Kidney (tissue), 13 donors: ENCODE measurements at regions not wholly inside any gene's neighbourhood (a gene's known extent, or its start where the extent isn't known, plus 50 kb on each side); places are given as distances from the start of the nearest gene placed in this dataset.

Experiments used
- DNase-seq, 5 donors: peaks; one replicate each; pipeline ENCODE4 v3.0.0-alpha.2; 2013 to 2020
- FAIRE-seq: peaks from 2 replicates; lab custom pipeline; 2012; peaks lifted over from hg19 to GRCh38; lab: Jason Lieb, UNC
- H3K27ac ChIP-seq, 2 donors: one replicate each; pipeline ENCODE4 v1.7.0; 2013; ENCODE audit warnings: low read depth in 2 of 2, low read length in 2 of 2, inconsistent platforms in 1 of 2
- H3K27me3 ChIP-seq: one replicate; pipeline ENCODE4 v1.7.1; 2013; ENCODE audit warnings: low read length, inconsistent platforms; ENCODE audit not compliant: control insufficient read depth, insufficient read depth
- H3K36me3 ChIP-seq, 3 donors: one replicate each; pipeline versions ENCODE4 v1.7.0 to v1.7.1; 2013; ENCODE audit warnings: low read length in 3 of 3, control low read depth in 1 of 3, inconsistent platforms in 1 of 3; ENCODE audit not compliant: insufficient read depth in 3 of 3, control insufficient read depth in 2 of 3
- H3K4me1 ChIP-seq, 3 donors: one replicate each; pipeline versions ENCODE4 v1.7.0 to v1.7.1; 2013; ENCODE audit warnings: low read length in 3 of 3, inconsistent platforms in 1 of 3, low read depth in 1 of 3; ENCODE audit not compliant: control insufficient read depth in 2 of 3, insufficient read depth in 2 of 3
- H3K4me3 ChIP-seq, 3 donors: one replicate each; pipeline versions ENCODE4 v1.7.0 to v1.8.1; 2013; ENCODE audit warnings: low read length in 3 of 3, control low read depth in 1 of 3, inconsistent platforms in 1 of 3
- H3K9ac ChIP-seq, 3 donors: one replicate each; pipeline versions ENCODE4 v1.7.0 to v1.7.1; 2013; ENCODE audit warnings: low read length in 3 of 3, control low read depth in 1 of 3, inconsistent platforms in 1 of 3
- H3K9me3 ChIP-seq, 3 donors: one replicate each; pipeline versions ENCODE4 v1.7.0 to v1.7.1; 2013; ENCODE audit warnings: low read length in 3 of 3, control low read depth in 1 of 3, inconsistent platforms in 1 of 3; ENCODE audit not compliant: control insufficient read depth in 2 of 3, insufficient read depth in 1 of 3
- intact Hi-C: fragments of 100-400 bp; cut with DNase I; formaldehyde crosslinking; loops from one replicate; pipeline ENCODE4 v1.11.1; 2022
- TF ChIP-seq, protein P1 (sequence below): IDR thresholded peaks from 3 replicates; pipeline ENCODE4 v1.5.1; 2012; ENCODE audit warnings: mild to moderate bottlenecking, moderate library complexity, borderline replicate concordance; ENCODE audit not compliant: insufficient read depth; ENCODE audit errors: extremely low read depth
- donor health status: control.
- donor health status: control.
- donor health status: control.
- donor health status: control.
- donor health status: control.
- donor health status: DM: yes; HTN: yes; CAD: no.
- donor health status: Normal renal cell carcinoma (clear cell type).

DNA sequence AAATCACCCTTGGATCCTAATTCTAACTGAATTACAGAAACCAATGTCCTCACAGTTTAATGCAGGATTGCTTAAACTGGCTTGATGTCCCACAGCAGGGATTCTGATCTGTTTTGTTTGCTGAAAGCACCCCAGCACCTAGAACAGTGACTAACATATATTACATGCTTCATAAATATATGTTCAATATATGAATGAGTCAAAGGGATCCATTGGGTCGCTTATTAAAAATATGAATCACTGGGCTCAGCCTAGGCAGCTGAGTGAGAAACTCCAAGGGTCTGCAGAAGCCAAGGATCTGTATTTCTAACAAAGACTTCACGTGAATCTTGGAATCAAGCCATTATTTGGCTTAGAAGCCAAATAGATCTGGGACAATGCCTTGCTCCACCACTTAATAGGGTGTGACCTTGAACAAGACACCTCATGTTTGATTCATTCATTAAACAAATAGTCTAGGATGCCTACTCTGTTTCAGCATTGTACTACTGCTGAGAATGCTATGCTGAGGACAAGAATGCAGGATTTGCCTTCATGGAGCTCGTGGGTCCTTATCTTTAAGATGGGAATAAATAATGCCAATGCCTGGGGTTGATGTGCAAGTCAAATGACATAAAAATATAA, 103.4 kb upstream of the DLX6 start:
- FAIRE-seq, result no peak
- TF ChIP-seq, protein P1, sequence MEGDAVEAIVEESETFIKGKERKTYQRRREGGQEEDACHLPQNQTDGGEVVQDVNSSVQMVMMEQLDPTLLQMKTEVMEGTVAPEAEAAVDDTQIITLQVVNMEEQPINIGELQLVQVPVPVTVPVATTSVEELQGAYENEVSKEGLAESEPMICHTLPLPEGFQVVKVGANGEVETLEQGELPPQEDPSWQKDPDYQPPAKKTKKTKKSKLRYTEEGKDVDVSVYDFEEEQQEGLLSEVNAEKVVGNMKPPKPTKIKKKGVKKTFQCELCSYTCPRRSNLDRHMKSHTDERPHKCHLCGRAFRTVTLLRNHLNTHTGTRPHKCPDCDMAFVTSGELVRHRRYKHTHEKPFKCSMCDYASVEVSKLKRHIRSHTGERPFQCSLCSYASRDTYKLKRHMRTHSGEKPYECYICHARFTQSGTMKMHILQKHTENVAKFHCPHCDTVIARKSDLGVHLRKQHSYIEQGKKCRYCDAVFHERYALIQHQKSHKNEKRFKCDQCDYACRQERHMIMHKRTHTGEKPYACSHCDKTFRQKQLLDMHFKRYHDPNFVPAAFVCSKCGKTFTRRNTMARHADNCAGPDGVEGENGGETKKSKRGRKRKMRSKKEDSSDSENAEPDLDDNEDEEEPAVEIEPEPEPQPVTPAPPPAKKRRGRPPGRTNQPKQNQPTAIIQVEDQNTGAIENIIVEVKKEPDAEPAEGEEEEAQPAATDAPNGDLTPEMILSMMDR, result no peak
- no peaks in the 10 kb centered on the region for H3K27me3 ChIP-seq
- intact Hi-C loops, result no loop called here
- no peak for DNase-seq
- H3K9ac ChIP-seq, result no peak overlapping the region
- H3K27ac ChIP-seq, result no peak overlapping the region
- no peaks in the 10 kb centered on the region for H3K4me1 ChIP-seq
- H3K36me3 ChIP-seq, result no peaks in the 10 kb centered on the region
- no peak overlapping the region for H3K4me3 ChIP-seq
- H3K9me3 ChIP-seq, result no peaks in the 10 kb centered on the region

DNA sequence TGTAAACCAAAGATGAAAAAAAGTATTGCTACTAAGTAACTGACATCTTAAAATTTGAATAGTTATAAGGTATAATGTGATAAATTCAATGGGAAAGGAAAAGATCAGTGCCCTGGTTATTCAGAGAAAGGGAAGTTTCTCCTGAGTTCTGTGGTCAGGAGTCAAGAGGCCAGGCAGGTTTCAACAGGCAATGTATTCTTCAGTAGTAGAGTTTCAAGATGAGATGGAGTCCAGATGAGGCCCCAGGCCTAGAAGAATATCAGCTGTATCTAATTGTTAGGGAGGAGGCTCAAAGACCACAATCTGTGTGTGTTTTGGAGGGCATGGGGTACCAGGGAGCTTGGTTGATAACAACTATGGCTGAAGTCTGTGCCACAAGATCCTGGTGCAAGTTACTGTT, 101.4 kb upstream of the DLX6 start:
- H3K36me3 ChIP-seq, result no peaks in the 10 kb centered on the region
- no peaks in the 10 kb centered on the region for H3K4me1 ChIP-seq
- H3K9me3 ChIP-seq, result no peaks in the 10 kb centered on the region
- intact Hi-C loops, result no loop called here
- no peak overlapping the region for H3K27ac ChIP-seq
- no peak overlapping the region for H3K9ac ChIP-seq
- FAIRE-seq (no peak), DNase-seq (no peak)
- TF ChIP-seq, protein P1, result no peak
- H3K27me3 ChIP-seq, result no peaks in the 10 kb centered on the region
- no peak overlapping the region for H3K4me3 ChIP-seq

DNA sequence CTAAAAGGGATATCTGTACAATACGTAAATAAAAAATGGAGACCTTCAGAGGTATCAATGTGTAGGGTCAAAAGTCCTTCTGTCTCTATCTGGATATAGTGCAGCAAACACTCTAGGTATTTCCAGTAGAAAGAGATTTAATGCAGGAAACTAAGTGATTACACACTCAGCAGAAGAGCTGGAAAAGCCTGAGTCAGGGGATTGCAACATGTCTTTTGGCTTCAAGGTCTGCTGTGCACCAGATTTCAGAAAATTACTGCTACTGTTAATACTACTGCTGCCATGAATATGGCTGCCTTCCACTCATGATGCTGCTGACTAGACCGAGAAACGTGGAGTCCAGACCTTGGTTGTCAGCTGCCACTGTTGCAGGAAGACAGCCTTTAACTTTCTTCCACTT, 94.9 kb upstream of the DLX6 start:
- Histone ChIP-seq H3K9me3 (no peaks in the 10 kb centered on the region), H3K27ac (no peak overlapping the region), H3K4me3 (no peak overlapping the region), H3K4me1 (no peaks in the 10 kb centered on the region), H3K27me3 (no peaks in the 10 kb centered on the region), H3K36me3 (no peaks in the 10 kb centered on the region), H3K9ac (no peak overlapping the region)
- DNase-seq, result no peak
- no peak for FAIRE-seq
- intact Hi-C loops, result no loop called here
- TF ChIP-seq, protein P1, result no peak

- H3K27me3 ChIP-seq, result no peaks in the 10 kb centered on the region
- no peak for FAIRE-seq
- intact Hi-C loops, result no loop called here
- H3K4me3 ChIP-seq, result no peak overlapping the region
- no peaks in the 10 kb centered on the region for H3K36me3 ChIP-seq
- DNase-seq, result no peak
- no peaks in the 10 kb centered on the region for H3K4me1 ChIP-seq
- no peak overlapping the region for H3K9ac ChIP-seq
- H3K9me3 ChIP-seq, result no peaks in the 10 kb centered on the region
- TF ChIP-seq, protein P1, result no peak
- no peak overlapping the region for H3K27ac ChIP-seq
Measured at GRCh38 chr7:96915029-96915428, 90.3 kb upstream of the DLX6 start.
